Upper lobe of left lung (tissue), 6 donors: ENCODE measurements at regions not wholly inside any gene's neighbourhood (a gene's known extent, or its start where the extent isn't known, plus 50 kb on each side); places are given as distances from the start of the nearest gene placed in this dataset.
"Not testable (repeated sequence)": the region's sequence is repeated elsewhere in the genome, so short reads cannot be mapped to it uniquely, and the experiment has no call there.

Experiments used
- ATAC-seq, 2 donors: fragments of 200-7000 bp; cut with Tn5 transposase; one replicate each; pipeline ENCODE4 v1.9.1; 2022; ENCODE audit warnings: mild to moderate bottlenecking in 2 of 2, moderate library complexity in 2 of 2; ENCODE audit not compliant: low FRiP score in 2 of 2
- DNase-seq, 2 donors: peaks; one replicate each; pipeline ENCODE4 v3.0.0-alpha.2; 2019 to 2020
- H3K27ac ChIP-seq, 4 donors: fragments of 200-600 bp; sonication (generic); one replicate each; pipeline ENCODE4 v1.5.1; 2016 to 2019
- H3K27me3 ChIP-seq, 4 donors: fragments of 200-600 bp; sonication (generic); one replicate each; pipeline ENCODE4 v1.5.1; 2017 to 2019
- H3K36me3 ChIP-seq, 4 donors: fragments of 200-600 bp; sonication (generic); one replicate each; pipeline ENCODE4 v1.5.1; 2016 to 2019
- H3K4me1 ChIP-seq, 4 donors: fragments of 200-600 bp; sonication (generic); one replicate each; pipeline ENCODE4 v1.5.1; 2018 to 2019
- H3K4me3 ChIP-seq, 4 donors: fragments of 200-600 bp; sonication (generic); one replicate each; pipeline ENCODE4 v1.5.1; 2017 to 2019; ENCODE audit warnings: mild to moderate bottlenecking in 2 of 4, moderate library complexity in 1 of 4
- H3K9me3 ChIP-seq, 4 donors: fragments of 200-600 bp; sonication (generic); one replicate each; pipeline ENCODE4 v1.5.1; 2018 to 2019
- EP300 ChIP-seq, 4 donors: sonication (generic); formaldehyde crosslinking; IDR thresholded peaks; one replicate each; pipeline ENCODE4 v1.5.1; 2017; ENCODE audit warnings: antibody characterized with exemption in 4 of 4, control low read depth in 2 of 4
- POLR2A ChIP-seq, 4 donors: fragments of 450-650 bp; IDR thresholded peaks; one replicate each; pipeline ENCODE4 v1.5.1; 2016 to 2017; ENCODE audit warnings: antibody characterized with exemption in 4 of 4, mild to moderate bottlenecking in 2 of 4
- POLR2AphosphoS5 ChIP-seq, 2 donors: sonication (generic); formaldehyde crosslinking; IDR thresholded peaks; one replicate each; pipeline ENCODE4 v1.5.1; 2017; ENCODE audit warnings: antibody characterized with exemption in 2 of 2
- WGBS, 2 donors: methylation state at CpG; one replicate each; pipeline ENCODE4 v1.1.5; 2017 to 2018; 5-methylcytosine and 5-hydroxymethylcytosine counted together
- TF ChIP-seq, protein P1 (sequence below), 6 experiments: fragments of 450-650 bp in 4 of 6; fragments of 200-600 bp in 2 of 6; sonication (generic) in 2 of 6; IDR thresholded peaks; one replicate each; pipeline ENCODE4 v1.5.1; 2016 to 2019; ENCODE audit warnings: antibody characterized with exemption in 6 of 6
- donor health status: DM: no; HTN: no; CAD: no; lungs with moderate emphysema.
- donor health status: DM: no; HTN: yes; CAD: no; lungs with severe emphysema.

DNA sequence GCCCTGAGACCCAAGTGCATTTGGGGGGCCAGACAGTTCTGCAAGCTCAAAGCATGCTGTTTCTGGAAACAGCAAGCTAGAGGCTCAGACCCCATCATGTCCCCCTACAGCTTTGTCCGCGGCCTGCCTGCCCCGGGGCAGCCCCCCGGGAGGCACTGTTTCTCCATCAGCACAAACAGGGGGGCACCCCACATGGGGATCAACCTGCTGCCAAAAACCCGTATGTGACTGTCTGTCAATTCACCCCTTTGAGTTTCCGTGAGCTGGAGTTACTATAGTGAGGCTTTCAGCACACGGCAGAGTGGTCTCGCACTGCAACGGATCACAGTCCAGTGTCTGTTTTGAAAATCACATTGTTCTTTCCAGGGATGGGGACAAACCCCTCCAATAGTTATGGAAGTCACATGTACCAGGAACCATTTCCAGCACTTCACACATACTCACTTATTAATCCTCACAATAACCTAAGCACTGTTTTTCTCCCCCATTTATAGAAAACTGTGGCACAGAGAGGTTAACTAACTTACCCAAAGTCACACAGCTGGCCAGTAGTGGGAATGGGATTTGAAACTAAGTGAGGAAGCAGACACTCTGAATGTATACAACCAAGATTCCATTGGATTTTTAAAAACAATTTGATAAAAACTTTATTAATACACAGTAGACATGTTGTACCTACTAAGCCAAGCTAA lies 269.0 kb downstream of the C16orf95 start:
- H3K27ac ChIP-seq, result no peak overlapping the region
- H3K4me3 ChIP-seq, result no peak overlapping the region
- H3K4me1 ChIP-seq, result peaks cover 0 to 9% (median 0%) of the 10 kb centered on the region in 4 donors
- peaks cover 0 to 2% (median under 1%) of the 10 kb centered on the region in 4 donors for H3K27me3 ChIP-seq
- DNase-seq (no peak), ATAC-seq (no peak)
- no peaks in the 10 kb centered on the region for H3K36me3 ChIP-seq
- H3K9me3 ChIP-seq, result no peaks in the 10 kb centered on the region
- TF ChIP-seq, protein P1, sequence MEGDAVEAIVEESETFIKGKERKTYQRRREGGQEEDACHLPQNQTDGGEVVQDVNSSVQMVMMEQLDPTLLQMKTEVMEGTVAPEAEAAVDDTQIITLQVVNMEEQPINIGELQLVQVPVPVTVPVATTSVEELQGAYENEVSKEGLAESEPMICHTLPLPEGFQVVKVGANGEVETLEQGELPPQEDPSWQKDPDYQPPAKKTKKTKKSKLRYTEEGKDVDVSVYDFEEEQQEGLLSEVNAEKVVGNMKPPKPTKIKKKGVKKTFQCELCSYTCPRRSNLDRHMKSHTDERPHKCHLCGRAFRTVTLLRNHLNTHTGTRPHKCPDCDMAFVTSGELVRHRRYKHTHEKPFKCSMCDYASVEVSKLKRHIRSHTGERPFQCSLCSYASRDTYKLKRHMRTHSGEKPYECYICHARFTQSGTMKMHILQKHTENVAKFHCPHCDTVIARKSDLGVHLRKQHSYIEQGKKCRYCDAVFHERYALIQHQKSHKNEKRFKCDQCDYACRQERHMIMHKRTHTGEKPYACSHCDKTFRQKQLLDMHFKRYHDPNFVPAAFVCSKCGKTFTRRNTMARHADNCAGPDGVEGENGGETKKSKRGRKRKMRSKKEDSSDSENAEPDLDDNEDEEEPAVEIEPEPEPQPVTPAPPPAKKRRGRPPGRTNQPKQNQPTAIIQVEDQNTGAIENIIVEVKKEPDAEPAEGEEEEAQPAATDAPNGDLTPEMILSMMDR (IDR thresholded peaks at IDR 0.05), result no peak
- 84 to 90% methylated on average over 3 to 9 of the region's 9 CpGs for WGBS, 2 donors

DNA sequence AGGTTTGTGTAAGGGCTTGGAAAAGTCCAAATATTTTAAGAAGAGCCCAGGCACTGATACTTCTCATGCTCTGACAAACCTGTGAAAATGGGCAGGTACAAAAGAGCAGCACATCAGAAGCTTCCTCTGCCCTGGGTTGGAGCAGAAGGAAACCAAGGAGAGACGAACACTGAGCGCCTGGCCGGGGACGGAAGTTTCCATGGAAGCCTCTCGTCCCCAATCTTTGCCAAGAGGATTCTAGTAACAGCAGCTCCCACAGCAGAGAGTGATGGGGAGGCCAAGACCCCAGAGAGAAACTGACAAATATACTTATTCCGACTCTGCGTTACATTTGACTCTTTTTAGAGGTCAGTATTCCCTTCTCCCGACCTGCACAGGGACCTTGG lies 268.5 kb downstream of the C16orf95 start:
- ATAC-seq, result no peak
- H3K27ac ChIP-seq, result no peak overlapping the region
- no peak for DNase-seq
- TF ChIP-seq POLR2A (IDR thresholded peaks at IDR 0.05) (no peak), POLR2AphosphoS5 (IDR thresholded peaks at IDR 0.05) (no peak), EP300 (IDR thresholded peaks at IDR 0.05) (no peak)
- TF ChIP-seq, protein P1 (IDR thresholded peaks at IDR 0.05), result no peak
- peaks cover 0 to 4% (median 0%) of the 10 kb centered on the region in 4 donors for H3K4me1 ChIP-seq
- no peaks in the 10 kb centered on the region for H3K9me3 ChIP-seq
- H3K36me3 ChIP-seq, result no peaks in the 10 kb centered on the region
- H3K4me3 ChIP-seq, result no peak overlapping the region
- H3K27me3 ChIP-seq, result peaks cover 0 to 8% (median 2%) of the 10 kb centered on the region in 4 donors
- 87 to 88% methylated on average over 8 of the region's 8 CpGs for whole genome bisulfite sequencing, 2 donors

DNA sequence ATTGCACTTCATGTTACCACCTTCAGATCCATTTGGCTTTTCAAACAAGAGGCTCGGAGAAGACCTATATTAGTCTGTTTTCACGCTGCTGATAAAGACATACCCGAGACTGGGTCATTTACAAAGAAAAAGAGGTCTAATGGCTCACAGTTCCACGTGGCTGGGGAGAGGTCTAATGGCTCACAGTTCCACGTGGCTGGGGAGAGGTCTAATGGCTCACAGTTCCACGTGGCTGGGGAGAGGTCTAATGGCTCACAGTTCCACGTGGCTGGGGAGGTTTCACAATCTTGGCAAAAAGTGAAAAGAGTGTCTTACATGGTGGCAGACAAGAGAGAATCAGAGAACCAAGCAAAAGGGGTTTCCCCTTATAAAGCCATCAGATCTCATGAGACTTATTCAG lies 268.0 kb downstream of the C16orf95 start:
- H3K4me3 ChIP-seq, H3K4me1 ChIP-seq, H3K27me3 ChIP-seq, H3K36me3 ChIP-seq, H3K9me3 ChIP-seq, ATAC-seq, DNase-seq, H3K27ac ChIP-seq: not testable (repeated sequence)
- 75 to 77% methylated on average over 7 of the region's 7 CpGs for WGBS, 2 donors

DNA sequence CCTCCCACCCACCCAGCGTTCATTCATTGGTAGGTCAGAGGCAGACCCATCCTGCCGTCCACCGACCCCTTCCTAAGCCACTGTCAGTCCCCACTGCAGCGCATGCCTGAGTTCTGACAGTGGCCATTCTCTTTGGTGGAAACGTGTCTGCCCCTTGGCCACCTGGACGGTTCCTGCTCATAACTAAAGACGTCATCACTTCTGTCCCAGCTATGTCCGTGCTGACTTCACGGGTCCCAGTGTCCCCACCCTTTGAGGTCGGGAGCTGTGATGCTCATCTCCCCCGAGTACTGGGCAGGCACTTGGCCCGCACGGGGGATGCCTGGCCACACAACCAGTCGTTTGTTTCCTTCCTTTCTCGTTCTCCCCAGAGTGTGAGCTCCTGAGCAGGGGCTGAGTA lies 267.1 kb downstream of the C16orf95 start:
- peaks cover 0 to 6% (median 0%) of the 10 kb centered on the region in 4 donors for H3K9me3 ChIP-seq
- no peaks in the 10 kb centered on the region for H3K36me3 ChIP-seq
- no peak for DNase-seq
- no peak overlapping the region for H3K27ac ChIP-seq
- H3K4me1 ChIP-seq, result no peaks in the 10 kb centered on the region
- H3K4me3 ChIP-seq, result no peak overlapping the region
- TF ChIP-seq, protein P1 (IDR thresholded peaks at IDR 0.05), result no peak
- TF ChIP-seq POLR2AphosphoS5 (IDR thresholded peaks at IDR 0.05) (no peak), POLR2A (IDR thresholded peaks at IDR 0.05) (no peak), EP300 (IDR thresholded peaks at IDR 0.05) (no peak)
- 85 to 91% methylated on average over 15 of the region's 15 CpGs for WGBS, 2 donors
- peaks cover 0 to 8% (median 2%) of the 10 kb centered on the region in 4 donors for H3K27me3 ChIP-seq
- no peak for ATAC-seq

DNA sequence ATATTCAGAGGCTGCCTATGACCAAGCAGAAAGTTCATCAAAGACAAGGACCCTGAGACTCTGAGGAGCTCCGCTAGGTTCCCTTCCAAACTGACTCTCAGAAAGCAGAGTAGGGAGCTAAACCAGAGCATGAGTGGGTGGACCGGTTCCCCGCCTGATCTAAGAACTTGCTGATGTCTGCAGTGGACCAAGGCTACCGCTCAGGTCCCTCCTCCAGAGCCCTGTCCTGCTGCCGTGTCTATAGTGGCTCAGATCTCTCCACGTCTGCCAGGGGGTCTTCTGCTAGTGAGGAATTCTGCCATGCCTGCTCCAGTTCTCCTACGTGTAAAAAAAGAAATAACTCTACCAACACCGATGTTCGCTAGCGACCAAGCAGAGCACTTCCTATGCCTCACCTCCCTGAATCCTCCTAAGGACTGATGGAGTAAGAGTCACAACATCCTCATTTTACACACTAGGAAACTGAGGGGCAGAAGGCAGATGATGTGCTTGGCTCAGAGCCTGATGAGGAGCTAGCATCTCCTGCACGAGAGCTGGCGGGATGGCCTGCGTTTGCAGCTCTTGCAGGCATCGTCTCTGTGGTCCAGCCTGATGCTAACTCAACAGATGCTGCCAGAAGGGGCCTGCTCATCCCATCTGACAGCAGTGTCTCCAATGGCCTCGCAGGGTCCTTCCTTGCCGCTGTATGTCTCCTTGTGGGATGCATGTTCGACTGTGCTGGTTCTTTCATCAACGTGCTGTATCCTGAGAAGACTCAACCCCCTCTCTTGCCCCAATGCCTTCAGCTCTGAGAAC lies 265.5 kb downstream of the C16orf95 start:
- H3K4me1 ChIP-seq, result no peaks in the 10 kb centered on the region
- TF ChIP-seq POLR2AphosphoS5 (IDR thresholded peaks at IDR 0.05) (no peak), EP300 (IDR thresholded peaks at IDR 0.05) (no peak), POLR2A (IDR thresholded peaks at IDR 0.05) (no peak)
- TF ChIP-seq, protein P1 (IDR thresholded peaks at IDR 0.05), result no peak
- no peak overlapping the region for H3K27ac ChIP-seq
- DNase-seq (no peak), ATAC-seq (no peak)
- no peaks in the 10 kb centered on the region for H3K36me3 ChIP-seq
- 79 to 81% methylated on average over 18 of the region's 18 CpGs for WGBS, 2 donors
- H3K27me3 ChIP-seq, result peaks cover 0 to 8% (median 2%) of the 10 kb centered on the region in 4 donors
- H3K9me3 ChIP-seq, result peaks cover 0 to 6% (median 0%) of the 10 kb centered on the region in 4 donors
- H3K4me3 ChIP-seq, result no peak overlapping the region
